GM19035 (cell line): ENCODE measurements at regions not wholly inside any gene's neighbourhood (a gene's known extent, or its start where the extent isn't known, plus 50 kb on each side); places are given as distances from the start of the nearest gene placed in this dataset.

ENCODE experiments used
- ATAC-seq: cut with Tn5 transposase; IDR thresholded peaks from one replicate; pipeline ENCODE4 v1.9.1; 2021; ENCODE audit not compliant: unreplicated experiment

DNA sequence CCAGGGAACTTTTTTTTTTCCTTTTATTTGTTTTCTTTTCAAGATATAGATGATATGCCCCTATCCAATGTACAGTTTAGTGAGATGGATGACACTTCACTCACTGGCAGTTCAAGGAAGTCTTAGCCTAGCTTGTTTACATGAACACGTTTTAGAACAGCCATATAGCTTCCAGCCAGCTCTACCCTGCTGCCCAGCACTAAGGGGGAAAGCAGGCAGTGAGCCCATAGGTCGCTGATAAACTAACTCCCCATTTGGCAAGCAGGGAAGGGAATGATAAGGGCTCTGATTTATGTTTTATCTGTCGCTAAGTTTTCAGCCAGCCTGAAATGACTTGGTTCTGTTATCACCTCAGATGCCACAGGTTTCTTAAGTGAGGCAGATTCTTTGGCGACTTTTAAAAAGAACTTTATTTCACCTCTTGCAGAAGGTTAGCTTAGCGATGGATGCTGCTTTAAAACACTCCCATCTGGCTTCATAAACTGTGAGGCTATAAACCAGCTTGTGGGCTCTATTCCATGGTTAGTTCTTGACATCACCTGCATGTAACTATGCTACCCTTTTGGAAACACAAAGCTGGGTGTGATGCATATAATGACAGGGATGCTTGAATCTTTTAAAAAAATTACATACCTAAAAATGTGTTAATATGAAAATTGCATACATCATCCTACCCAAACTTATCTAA, 348.4 kb downstream of the FBXO8 start:
- ATAC-seq = no peak

GRCh38 chr4:173934201-173934600, 349.3 kb downstream of the FBXO8 start:
- ATAC-seq = no peak

- no peak for ATAC-seq
Observed at GRCh38 chr4:173932701-173933100, 350.8 kb downstream of the FBXO8 start.

DNA sequence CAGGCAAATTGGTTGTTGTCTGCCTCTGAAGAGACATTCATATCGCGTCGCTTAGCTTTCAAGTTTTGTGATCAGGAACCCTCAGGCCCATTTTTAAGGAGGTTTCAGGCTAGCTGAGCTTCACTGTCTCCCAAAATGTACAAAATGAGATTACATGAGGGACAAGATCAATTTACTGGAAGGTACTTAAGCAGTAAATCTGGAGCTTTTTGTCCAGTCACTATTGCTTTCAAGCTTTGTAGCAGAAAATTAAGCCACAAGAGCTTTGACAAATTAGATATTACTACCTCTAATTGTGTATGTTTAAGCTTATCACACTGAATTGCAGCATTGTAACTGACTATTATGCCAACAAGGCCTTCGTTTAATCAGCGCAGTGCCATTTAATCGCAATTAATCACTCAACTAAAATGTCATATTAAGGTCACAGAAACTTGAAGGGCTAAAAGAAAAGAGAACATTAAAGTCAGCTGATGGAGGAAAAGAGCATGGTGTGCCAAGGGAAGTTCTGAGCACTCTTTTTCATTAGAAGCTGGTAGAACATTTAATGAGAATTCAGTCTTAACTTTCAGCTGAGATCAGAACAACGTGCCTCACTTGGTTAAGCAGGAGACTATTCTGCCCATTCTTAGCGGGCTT, 353.0 kb downstream of the FBXO8 start:
- no peak for ATAC-seq

GRCh38 chr4:173929921-173930320, 353.5 kb downstream of the FBXO8 start:
- ATAC-seq = no peak

GRCh38 chr4:173924561-173924960, 358.9 kb downstream of the FBXO8 start:
- no peak for ATAC-seq

DNA sequence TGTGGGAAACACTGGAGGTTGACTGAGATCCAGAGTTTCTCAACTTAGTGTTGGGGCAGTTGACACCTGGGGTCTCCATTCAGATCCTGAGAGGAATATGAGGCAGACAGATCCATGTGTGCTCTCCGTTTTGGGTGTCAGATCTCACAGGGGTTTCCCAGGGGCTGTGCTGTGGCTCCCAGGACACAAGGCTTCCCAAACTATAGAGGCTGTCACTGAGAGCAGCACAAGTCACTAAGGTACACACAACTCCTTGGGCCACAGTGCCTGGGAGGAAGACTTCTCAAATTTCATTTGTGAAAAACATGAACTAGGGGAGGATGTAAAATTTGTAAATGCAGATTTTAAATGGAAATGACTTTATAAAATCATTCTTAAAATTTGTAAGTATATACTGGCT, 363.6 kb downstream of the FBXO8 start:
- ATAC-seq = no peak

GRCh38 chr4:173919196-173919595, 364.3 kb downstream of the FBXO8 start:
- ATAC-seq = no peak

GRCh38 chr4:173917255-173917960, 366.1 kb downstream of the FBXO8 start:
- no peak for ATAC-seq

GRCh38 chr4:173913496-173913895, 370.0 kb downstream of the FBXO8 start:
- ATAC-seq = no peak

GRCh38 chr4:173912384-173912783, 371.1 kb downstream of the FBXO8 start:
- no peak for ATAC-seq

DNA sequence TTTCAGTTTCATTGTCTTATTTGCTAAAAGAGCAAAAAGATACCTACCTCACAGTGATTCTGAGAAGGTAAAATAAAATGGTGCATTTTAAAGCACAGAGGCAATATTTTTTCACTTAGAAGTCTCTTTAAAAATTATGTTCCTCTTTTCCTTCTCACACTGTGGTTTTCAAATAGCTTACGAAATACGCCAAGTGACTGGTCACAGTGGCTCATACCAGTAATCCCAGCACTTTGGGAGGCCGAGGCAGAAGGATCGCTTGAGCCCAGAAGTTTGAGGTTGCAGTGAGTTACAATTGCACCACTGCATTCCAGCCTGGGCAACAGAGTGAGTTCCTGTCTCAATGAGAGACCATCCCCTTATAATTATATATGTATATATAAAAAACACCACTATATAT, 372.6 kb downstream of the FBXO8 start:
- no peak for ATAC-seq

GRCh38 chr4:173909294-173909693, 374.2 kb downstream of the FBXO8 start:
- no peak for ATAC-seq

- ATAC-seq = no peak
Observed at GRCh38 chr4:173899813-173900212, 369.8 kb upstream of the HAND2 start.

DNA sequence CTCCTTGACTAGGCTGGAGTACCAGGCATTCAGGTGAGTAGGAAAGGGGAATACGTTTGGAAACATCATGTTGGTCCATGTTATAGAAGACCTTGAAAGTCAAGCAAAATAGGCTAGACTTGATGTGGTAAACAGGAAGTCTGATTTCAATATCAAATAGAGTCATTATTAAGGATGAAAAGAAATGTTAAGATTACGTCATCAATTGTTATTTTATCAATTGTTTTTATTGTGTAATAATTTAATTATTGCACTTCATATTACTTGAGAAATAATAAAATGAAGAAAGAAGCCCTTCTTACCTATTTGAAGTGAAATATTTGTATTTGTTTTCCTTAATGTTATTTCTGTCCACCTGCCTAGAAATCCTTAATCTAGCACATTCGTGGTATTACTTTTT, 361.0 kb upstream of the HAND2 start:
- no peak for ATAC-seq

DNA sequence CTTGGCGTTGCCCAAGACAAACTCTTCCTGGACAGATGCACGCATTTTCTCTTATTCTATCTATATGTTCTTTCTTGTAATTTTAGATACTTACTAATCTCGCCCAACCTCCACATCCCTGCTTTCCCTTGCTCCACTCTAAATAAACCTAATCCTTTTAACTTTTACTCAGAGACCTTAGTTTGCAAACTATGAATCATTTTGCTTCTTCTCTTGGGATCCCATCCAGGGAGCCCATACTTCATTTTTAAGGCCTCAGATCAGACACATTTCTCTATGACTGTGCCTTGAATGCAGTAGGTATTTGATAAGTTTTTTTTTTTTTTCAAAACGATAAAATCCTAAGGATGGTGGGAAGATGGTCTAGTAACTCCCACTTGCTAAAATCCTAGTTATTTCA, 353.8 kb upstream of the HAND2 start:
- no peak for ATAC-seq

DNA sequence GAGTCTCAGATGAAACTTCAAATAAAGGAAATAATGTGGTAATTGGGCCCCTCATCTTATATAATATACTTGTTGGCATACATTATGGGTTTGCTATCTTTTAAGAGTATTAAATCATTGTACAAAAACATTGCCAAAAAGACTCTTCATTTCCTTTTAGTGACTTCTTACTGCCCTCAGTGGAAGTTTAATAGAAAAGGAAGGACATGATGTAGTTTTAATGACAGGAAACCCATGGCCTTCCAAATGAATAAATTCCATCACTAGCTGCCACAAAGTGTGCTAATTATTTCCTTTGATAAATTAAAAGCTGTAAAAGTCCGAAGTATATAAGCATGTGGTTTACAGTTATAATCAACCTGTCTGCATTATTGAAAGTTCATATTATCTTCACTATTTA, 350.9 kb upstream of the HAND2 start:
- no peak for ATAC-seq

- ATAC-seq = no peak
Observed at GRCh38 chr4:173879509-173879908, 349.5 kb upstream of the HAND2 start.

DNA sequence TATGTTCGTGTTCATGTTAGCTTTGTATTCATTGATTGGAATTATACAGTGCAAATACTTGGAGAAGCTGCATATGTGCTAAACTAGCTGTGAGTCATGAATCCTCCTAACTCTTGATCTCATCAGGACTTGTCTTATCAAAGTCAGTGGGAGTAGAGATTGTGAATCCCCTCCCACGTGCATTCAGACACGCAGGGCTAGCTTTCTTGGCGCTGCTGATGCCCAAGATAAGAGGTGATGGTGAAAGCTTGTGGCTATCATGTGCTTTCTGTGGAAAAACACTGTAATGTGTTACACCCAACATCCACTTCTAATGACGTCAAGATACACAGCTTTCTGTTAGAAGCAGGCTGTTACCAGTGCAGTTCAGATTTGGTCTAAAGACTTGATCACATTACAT, 348.7 kb upstream of the HAND2 start:
- ATAC-seq = no peak

GRCh38 chr4:173871643-173872042, 341.6 kb upstream of the HAND2 start:
- no peak for ATAC-seq

DNA sequence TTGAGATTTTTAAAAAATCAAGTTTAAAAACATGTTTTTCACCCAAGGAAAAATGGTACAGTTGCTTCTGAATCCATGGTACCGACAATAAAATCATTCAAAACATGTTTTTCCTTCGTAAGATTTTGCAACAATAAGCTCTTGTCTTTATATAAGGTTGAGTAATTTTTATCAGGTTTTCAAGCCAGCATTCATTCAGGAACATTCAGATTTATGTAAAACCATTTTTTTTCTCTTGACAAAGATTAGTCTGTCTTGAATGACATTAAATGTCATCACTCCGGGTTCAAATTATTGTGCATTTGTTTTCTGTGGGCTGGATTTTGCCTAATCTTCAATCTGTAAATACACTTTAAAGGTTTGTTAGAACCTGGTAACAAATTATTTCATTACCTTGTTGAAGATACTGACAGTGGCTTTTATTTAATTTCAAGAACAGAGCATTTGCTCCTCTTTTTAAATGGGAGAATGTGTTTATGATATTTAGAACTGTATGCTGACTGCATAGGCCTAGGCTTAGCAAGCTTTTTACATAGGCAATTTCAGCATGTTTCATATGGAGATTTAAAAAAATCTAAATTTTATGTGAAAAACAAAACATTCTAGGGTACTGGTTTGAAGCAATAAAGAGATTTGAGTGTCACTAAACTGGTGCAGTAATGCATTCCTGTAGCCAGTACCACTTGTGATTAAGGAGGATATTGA, 336.4 kb upstream of the HAND2 start:
- no peak for ATAC-seq

DNA sequence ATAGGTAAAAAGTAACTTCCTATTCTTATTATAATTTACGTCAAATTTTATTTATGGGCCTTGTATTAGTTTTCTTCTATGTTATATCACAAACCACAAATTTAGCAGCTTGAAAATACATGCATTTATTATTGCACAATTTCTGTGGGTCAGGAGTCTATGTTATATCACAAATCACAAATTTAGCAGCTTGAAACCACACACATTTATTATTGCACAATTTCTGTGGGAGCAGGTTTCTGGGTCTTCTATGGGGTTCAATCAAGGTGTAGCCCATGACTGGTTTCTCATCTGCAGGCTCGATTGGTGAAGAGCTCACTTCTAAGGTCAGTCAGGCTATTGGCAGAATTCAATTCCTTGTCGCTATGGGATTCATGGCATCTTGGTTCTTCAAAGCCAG, 332.7 kb upstream of the HAND2 start:
- no peak for ATAC-seq
